Osteoblast (primary cell): ENCODE measurements at regions not wholly inside any gene's neighbourhood (a gene's known extent, or its start where the extent isn't known, plus 50 kb on each side); places are given as distances from the start of the nearest gene placed in this dataset.

Experiments used
- DNase-seq: peaks from one replicate; pipeline ENCODE4 v3.0.0; 2011; ENCODE audit warnings: low spot score, mixed read lengths; ENCODE audit not compliant: insufficient read length; ENCODE audit errors: missing footprints
- H2AFZ ChIP-seq: 2 replicates; pipeline ENCODE4 v1.6.0; 2011; ENCODE audit warnings: mild to moderate bottlenecking, low read length
- H3K27ac ChIP-seq: 2 replicates; pipeline ENCODE4 v1.5.1; 2011; ENCODE audit warnings: mild to moderate bottlenecking, low read depth, low read length, moderate library complexity
- H3K27me3 ChIP-seq: 2 replicates; pipeline ENCODE4 v1.6.0; 2012; ENCODE audit warnings: mild to moderate bottlenecking, control low read depth, inconsistent platforms, low read length, moderate library complexity; ENCODE audit not compliant: insufficient read depth
- H3K36me3 ChIP-seq: 2 replicates; pipeline ENCODE4 v1.5.1; 2011; ENCODE audit warnings: mild to moderate bottlenecking, low read length, control low read depth, moderate library complexity; ENCODE audit not compliant: insufficient read depth
- H3K4me1 ChIP-seq: 2 replicates; pipeline ENCODE4 v1.5.1; 2011; ENCODE audit warnings: mild to moderate bottlenecking, low read length, control low read depth, moderate library complexity; ENCODE audit not compliant: insufficient read depth
- H3K4me2 ChIP-seq: 2 replicates; pipeline ENCODE4 v1.6.0; 2011; ENCODE audit warnings: mild to moderate bottlenecking, low read length; ENCODE audit not compliant: insufficient read depth
- H3K4me3 ChIP-seq: fragments of 200-600 bp; sonication (generic); 3 replicates; pipeline ENCODE4 v1.5.1; 2012; ENCODE audit warnings: mild to moderate bottlenecking, low read length, inconsistent platforms; ENCODE audit not compliant: insufficient read depth
- H3K79me2 ChIP-seq: 2 replicates; pipeline ENCODE4 v1.6.0; 2012; ENCODE audit warnings: mild to moderate bottlenecking, low read length, control low read depth, inconsistent platforms; ENCODE audit not compliant: insufficient read depth
- H3K9me3 ChIP-seq: 2 replicates; pipeline ENCODE4 v1.5.1; 2011; ENCODE audit warnings: low read depth, low read length, control low read depth
- H4K20me1 ChIP-seq: 2 replicates; pipeline ENCODE4 v1.6.0; 2012; ENCODE audit warnings: mild to moderate bottlenecking, low read length, control low read depth; ENCODE audit not compliant: insufficient read depth
- CTCF ChIP-seq: IDR thresholded peaks from 2 replicates; pipeline ENCODE4 v1.5.1; 2011; ENCODE audit warnings: mild to moderate bottlenecking, low read depth, low read length, moderate library complexity; ENCODE audit errors: extremely low read depth

- Histone ChIP-seq H3K27me3 (no peaks in the 10 kb centered on the region), H3K27ac (no peak overlapping the region), H2AFZ (no peak overlapping the region), H3K4me2 (no peak overlapping the region), H3K79me2 (no peaks in the 10 kb centered on the region), H3K4me1 (no peaks in the 10 kb centered on the region), H4K20me1 (no peaks in the 10 kb centered on the region), H3K9me3 (no peaks in the 10 kb centered on the region), H3K4me3 (no peak overlapping the region), H3K36me3 (no peaks in the 10 kb centered on the region)
- no peak for DNase-seq
- no peak for TF ChIP-seq CTCF
These were observed 481.1 kb downstream of the TLE4 start for GRCh38 chr9:80052830-80053229.

- H4K20me1 ChIP-seq, result no peaks in the 10 kb centered on the region
- TF ChIP-seq CTCF, result no peak
- H3K79me2 ChIP-seq, result no peaks in the 10 kb centered on the region
- no peak overlapping the region for H3K4me3 ChIP-seq
- H3K9me3 ChIP-seq, result no peaks in the 10 kb centered on the region
- no peaks in the 10 kb centered on the region for H3K4me1 ChIP-seq
- no peak overlapping the region for H2AFZ ChIP-seq
- no peak overlapping the region for H3K27ac ChIP-seq
- DNase-seq, result no peak
- H3K36me3 ChIP-seq, result no peaks in the 10 kb centered on the region
- no peaks in the 10 kb centered on the region for H3K27me3 ChIP-seq
- no peak overlapping the region for H3K4me2 ChIP-seq
These were observed 477.5 kb downstream of the TLE4 start for GRCh38 chr9:80049096-80049782.

- Histone ChIP-seq H4K20me1 (no peaks in the 10 kb centered on the region), H3K4me1 (no peaks in the 10 kb centered on the region), H3K27me3 (no peaks in the 10 kb centered on the region), H2AFZ (no peak overlapping the region), H3K27ac (no peak overlapping the region), H3K4me3 (no peak overlapping the region), H3K36me3 (no peaks in the 10 kb centered on the region), H3K4me2 (no peak overlapping the region), H3K79me2 (no peaks in the 10 kb centered on the region), H3K9me3 (no peaks in the 10 kb centered on the region)
- no peak for DNase-seq
- no peak for TF ChIP-seq CTCF
These were observed 474.7 kb downstream of the TLE4 start for GRCh38 chr9:80046481-80046880.

GRCh38 chr9:80041821-80042220 is 470.1 kb downstream of the TLE4 start:
- Histone ChIP-seq H3K79me2 (no peaks in the 10 kb centered on the region), H3K36me3 (no peaks in the 10 kb centered on the region), H3K4me1 (no peaks in the 10 kb centered on the region), H3K27ac (no peak overlapping the region), H3K9me3 (no peaks in the 10 kb centered on the region), H3K4me3 (no peak overlapping the region), H2AFZ (no peak overlapping the region), H4K20me1 (no peaks in the 10 kb centered on the region), H3K27me3 (no peaks in the 10 kb centered on the region), H3K4me2 (no peak overlapping the region)
- no peak for TF ChIP-seq CTCF
- DNase-seq, result no peak
